T-helper 17 cell (primary cell): ENCODE measurements at regions not wholly inside any gene's neighbourhood (a gene's known extent, or its start where the extent isn't known, plus 50 kb on each side); places are given as distances from the start of the nearest gene placed in this dataset.

Experiments
- ATAC-seq: fragments of 150-1000 bp; cut with Tn5 transposase; 2 replicates; pipeline ENCODE4 v1.10.0; 2021; ENCODE audit warnings: mild to moderate bottlenecking, moderate library complexity
- DNase-seq, 3 donors: peaks; one replicate each; pipeline versions ENCODE4 v3.0.0 to v3.0.0-alpha.2; 2020 to 2021
- H3K9me3 ChIP-seq: one replicate; pipeline ENCODE4 v1.7.0; 2013; ENCODE audit warnings: low read length, mild to moderate bottlenecking; ENCODE audit not compliant: control insufficient read depth, poor library complexity, severe bottlenecking
- H3K27ac Mint-ChIP-seq: one replicate; pipeline ENCODE4 v1.8.0; 2022; ENCODE audit warnings: mild to moderate bottlenecking, moderate library complexity, mixed read lengths
- H3K27me3 Mint-ChIP-seq: one replicate; pipeline ENCODE4 v1.8.0; 2022; ENCODE audit warnings: mixed read lengths
- H3K36me3 Mint-ChIP-seq: one replicate; pipeline ENCODE4 v1.8.0; 2022; ENCODE audit warnings: low read depth, mixed read lengths
- H3K4me1 Mint-ChIP-seq: one replicate; pipeline ENCODE4 v1.8.0; 2022; ENCODE audit warnings: mild to moderate bottlenecking, mixed read lengths
- H3K4me3 Mint-ChIP-seq: one replicate; pipeline ENCODE4 v1.8.0; 2022; ENCODE audit warnings: mild to moderate bottlenecking, moderate library complexity, mixed read lengths

DNA sequence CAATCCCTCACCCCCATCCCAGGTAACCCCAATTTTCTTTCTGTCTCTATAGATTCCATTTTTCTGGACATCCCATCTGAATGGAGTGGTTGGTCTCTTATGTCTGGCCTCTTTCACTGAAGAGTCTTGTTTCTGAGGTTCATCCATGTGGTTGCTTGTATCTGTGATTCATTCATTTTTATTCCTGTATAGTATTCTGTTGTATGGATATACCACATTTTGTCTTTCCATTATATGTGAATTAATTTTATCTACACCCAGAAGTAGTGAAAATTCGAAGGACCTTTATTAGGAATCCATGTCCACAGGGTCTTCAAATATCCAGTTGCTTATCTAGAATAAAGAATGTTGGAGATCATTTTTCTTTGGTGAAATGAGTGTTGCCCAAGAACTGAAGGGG, 207.6 kb upstream of the MSX2 start:
- Mint-ChIP-seq H3K36me3 (no peaks in the 10 kb centered on the region), H3K4me1 (no peaks in the 10 kb centered on the region), H3K27ac (no peak overlapping the region), H3K27me3 (peaks cover 1% of the 10 kb centered on the region), H3K4me3 (no peak overlapping the region)
- no peaks in the 10 kb centered on the region for H3K9me3 ChIP-seq
- DNase-seq (no peak), ATAC-seq (no peak)

DNA sequence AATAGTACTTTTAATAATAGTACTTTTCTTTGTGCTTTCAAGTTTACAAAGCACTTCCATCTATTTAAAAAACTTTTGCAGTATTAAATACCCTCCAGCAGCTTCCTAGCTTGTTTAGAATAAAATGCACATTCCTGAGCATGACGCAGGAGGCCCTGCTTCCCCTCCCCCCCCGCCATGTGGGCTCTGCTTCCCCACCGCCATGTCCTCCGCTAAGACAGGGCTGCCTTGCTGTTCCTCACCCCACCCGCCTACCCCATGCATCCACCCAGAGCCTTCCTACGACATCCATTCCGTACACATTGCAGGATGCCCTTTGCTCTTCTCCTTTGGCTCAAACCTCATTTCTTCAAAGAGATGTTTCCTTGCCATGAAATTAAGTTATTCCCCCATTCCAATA, 205.9 kb upstream of the MSX2 start:
- Mint-ChIP-seq H3K27ac (no peak overlapping the region), H3K27me3 (no peaks in the 10 kb centered on the region), H3K4me1 (no peaks in the 10 kb centered on the region), H3K4me3 (no peak overlapping the region), H3K36me3 (no peaks in the 10 kb centered on the region)
- no peak for DNase-seq
- no peaks in the 10 kb centered on the region for H3K9me3 ChIP-seq
- ATAC-seq, result no peak

DNA sequence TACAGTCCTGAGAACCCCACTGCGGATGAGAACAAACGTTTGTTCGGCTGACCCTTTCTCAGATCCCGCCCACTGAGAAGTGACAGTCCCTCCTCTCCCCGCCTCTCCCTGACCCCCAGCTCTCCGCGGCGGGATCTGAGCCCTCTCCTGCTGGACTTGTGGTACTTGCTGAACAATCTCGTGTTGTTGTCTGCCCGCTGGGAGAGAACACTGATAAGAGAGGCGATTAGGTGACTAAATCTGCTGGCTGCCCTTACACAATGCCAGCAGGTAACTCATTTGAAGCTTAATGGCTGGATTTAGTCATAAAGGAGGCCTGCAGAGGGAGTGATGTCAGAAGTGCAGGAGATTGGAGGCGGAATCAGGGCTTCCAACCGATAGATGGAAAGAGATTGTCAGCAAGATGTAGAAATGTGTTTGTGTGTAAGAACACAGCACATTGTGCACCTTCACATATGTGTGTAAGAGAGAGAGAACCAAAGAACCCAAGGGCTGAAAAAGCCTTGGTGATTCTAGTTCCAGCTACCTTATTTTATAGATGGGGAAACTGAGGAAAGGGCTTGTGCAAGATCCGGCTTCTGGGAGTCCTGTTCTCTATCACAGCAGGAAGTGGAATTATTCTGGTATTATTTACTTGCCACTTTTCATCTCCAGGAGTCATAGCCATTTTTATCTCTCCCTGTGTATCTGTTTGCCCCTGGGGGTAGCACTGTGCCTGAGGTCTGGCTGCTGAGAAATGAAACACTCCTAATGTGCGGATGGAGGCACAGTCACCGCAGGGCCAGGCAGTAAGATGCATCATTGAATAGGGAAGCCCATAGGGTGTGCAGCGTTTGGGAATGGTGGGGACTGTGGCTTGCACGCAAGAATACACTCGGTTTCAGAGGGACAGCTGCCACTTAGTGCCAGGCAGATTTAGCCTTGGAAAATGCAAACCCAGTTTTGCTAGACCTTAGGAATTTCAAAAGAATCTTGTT, 203.7 kb upstream of the MSX2 start:
- H3K27ac Mint-ChIP-seq, result no peak overlapping the region
- ATAC-seq, result no peak

DNA sequence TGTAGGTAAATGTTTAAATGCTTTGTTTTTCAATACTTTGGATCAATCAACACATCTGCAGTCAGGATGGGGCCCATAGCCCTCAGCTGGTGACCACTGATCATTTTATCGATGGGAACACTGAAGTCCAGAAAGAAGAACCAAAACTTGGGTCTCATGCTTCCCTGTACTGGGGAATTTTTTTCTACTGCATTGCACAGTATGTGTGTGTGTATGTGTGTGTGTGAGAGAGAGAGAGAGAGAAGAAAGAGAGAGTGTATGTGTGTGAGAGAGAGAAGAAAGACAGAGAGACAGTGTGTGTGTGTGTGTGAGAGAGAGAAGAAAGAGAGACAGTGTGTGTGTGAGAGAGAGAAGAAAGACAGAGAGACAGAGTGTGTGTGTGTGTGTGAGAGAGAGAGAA, 202.9 kb upstream of the MSX2 start:
- H3K9me3 ChIP-seq, result no peaks in the 10 kb centered on the region
- no peak for ATAC-seq
- no peak for DNase-seq
- Mint-ChIP-seq H3K27me3 (no peaks in the 10 kb centered on the region), H3K4me3 (no peak overlapping the region), H3K36me3 (no peaks in the 10 kb centered on the region), H3K27ac (no peak overlapping the region), H3K4me1 (no peaks in the 10 kb centered on the region)

More for the DNA sequence above, 203.7 kb upstream of the MSX2 start:
- DNase-seq, result no peak
- no peaks in the 10 kb centered on the region for H3K9me3 ChIP-seq
- Mint-ChIP-seq H3K27me3 (no peaks in the 10 kb centered on the region), H3K4me3 (no peak overlapping the region), H3K36me3 (no peaks in the 10 kb centered on the region), H3K4me1 (no peaks in the 10 kb centered on the region)

DNA sequence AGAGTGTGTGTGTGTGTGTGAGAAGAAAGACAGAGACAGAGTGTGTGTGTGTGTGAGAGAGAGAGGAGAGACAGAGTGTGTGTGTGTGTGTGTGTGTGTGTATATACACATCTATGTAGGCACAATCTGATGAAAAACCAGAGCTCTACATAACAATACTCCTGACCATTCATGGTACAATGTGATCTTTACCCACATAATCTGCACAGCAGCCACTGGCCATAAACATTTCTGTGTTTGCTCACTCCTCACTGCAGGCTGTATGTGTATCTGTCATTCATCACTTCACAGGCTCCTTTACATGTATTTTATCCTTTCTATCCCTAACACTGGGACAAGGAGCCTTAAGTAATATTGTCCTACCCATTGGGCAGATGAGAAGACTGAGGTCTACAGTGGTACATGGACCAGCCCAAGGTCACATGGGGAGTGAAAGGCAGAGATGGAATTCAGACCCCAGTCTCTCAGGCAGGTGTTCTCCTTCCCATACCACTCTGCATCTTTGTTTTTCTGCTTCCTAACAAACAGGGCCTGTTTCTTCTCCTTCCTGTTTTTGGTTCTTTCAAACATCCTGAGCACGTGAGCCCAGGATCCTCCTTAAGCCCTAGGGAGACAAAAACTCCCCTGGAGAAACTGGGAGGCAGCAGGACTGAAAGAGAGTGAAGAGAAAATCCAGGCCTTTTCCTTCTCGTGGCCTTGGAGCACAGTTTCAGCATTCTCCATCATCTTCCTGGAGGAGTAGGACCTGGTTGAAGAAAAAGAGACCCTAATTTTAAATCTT, 201.7 kb upstream of the MSX2 start:
- H3K4me3 Mint-ChIP-seq, result no peak overlapping the region
- no peaks in the 10 kb centered on the region for H3K9me3 ChIP-seq
- ATAC-seq (no peak), DNase-seq (no peak)
- H3K4me1 Mint-ChIP-seq, result no peaks in the 10 kb centered on the region
- H3K27ac Mint-ChIP-seq, result no peak overlapping the region
- H3K36me3 Mint-ChIP-seq, result no peaks in the 10 kb centered on the region
- H3K27me3 Mint-ChIP-seq, result no peaks in the 10 kb centered on the region

DNA sequence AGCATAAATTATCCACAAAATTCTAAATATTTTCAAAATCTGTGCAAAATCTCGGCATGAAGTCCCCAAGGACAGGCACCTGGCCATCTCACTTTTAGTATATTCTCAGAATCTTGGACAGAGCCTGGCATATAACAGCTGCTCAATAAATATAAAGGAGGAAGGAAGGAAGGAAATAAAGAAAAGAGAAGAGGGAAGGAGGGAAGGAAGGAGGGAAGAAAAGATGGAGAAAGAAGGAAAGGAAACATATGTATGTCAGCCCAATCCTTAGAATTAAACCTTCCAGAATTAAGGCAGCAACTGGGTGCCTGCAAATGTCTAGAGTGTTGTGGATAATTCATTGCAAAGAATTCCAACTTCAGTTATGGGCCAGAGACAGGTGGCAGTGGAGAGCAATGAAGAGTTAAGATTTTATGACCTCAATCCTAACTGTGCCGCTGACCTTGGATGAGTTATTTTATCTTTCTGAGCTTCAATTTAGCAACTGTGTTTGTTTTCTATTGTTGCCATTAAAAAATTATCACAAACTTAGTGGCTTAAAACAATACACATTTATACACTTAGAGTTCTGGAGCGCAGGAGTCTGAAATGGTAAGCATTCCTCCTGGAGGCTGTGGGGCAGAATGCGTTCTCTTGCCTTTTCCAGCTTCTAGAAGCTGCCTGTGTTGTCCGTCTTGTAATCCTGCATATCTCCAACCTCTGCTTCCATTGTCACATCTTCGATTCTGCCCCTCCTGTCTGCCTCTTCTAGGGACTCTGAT, 200.9 kb upstream of the MSX2 start:
- H3K27me3 Mint-ChIP-seq, result peaks cover 4% of the 10 kb centered on the region
- no peak overlapping the region for H3K4me3 Mint-ChIP-seq
- no peak overlapping the region for H3K27ac Mint-ChIP-seq
- H3K36me3 Mint-ChIP-seq, result no peaks in the 10 kb centered on the region
- ATAC-seq (no peak), DNase-seq (no peak)
- no peaks in the 10 kb centered on the region for H3K4me1 Mint-ChIP-seq
- no peaks in the 10 kb centered on the region for H3K9me3 ChIP-seq

DNA sequence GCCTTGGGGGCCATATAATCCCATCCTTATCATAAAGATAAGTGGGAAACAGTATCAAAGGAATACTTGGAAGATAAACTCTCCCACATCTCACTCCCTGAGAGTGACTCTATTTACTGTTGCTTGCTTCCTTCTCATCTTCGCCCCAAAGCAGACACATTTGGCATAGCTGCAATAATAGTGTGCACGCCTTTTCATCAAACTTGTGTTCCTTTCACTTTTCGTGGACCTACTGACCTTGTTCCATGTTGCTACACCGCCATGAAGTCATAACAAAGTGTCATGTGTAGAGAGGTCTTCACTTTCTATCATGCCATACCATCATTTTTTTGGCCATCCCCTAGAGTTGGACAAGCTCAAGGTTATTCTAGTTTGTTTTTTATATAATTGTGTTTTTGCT, 200.0 kb upstream of the MSX2 start:
- DNase-seq (no peak), ATAC-seq (no peak)
- H3K27me3 Mint-ChIP-seq, result peaks cover 4% of the 10 kb centered on the region
- no peak overlapping the region for H3K4me3 Mint-ChIP-seq
- H3K4me1 Mint-ChIP-seq, result no peaks in the 10 kb centered on the region
- no peaks in the 10 kb centered on the region for H3K9me3 ChIP-seq
- no peaks in the 10 kb centered on the region for H3K36me3 Mint-ChIP-seq
- H3K27ac Mint-ChIP-seq, result no peak overlapping the region

DNA sequence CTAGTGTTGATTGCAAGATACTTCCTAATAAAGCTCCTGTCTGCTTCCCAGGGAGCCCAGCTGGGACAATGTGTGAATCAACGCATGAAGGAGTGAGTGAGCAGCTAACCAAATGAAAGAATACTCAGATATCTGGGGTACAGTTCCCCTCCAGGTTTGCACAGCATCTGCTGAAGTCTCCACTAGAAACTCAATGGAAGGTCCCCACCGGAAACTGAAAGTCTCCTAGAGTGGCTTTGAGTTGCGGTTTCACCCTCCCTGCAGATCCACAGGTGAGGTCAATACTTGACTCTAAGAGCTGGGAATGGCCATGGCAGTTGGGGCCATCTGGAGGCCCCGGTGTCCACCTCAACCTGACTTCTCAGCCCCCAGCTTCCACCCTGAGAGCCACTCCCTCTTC, 198.2 kb upstream of the MSX2 start:
- H3K27me3 Mint-ChIP-seq, result peaks cover 9% of the 10 kb centered on the region
- ATAC-seq (no peak), DNase-seq (no peak)
- no peaks in the 10 kb centered on the region for H3K9me3 ChIP-seq
- H3K4me3 Mint-ChIP-seq, result no peak overlapping the region
- H3K27ac Mint-ChIP-seq, result no peak overlapping the region
- peaks cover 5% of the 10 kb centered on the region for H3K4me1 Mint-ChIP-seq
- peaks cover 3% of the 10 kb centered on the region for H3K36me3 Mint-ChIP-seq

DNA sequence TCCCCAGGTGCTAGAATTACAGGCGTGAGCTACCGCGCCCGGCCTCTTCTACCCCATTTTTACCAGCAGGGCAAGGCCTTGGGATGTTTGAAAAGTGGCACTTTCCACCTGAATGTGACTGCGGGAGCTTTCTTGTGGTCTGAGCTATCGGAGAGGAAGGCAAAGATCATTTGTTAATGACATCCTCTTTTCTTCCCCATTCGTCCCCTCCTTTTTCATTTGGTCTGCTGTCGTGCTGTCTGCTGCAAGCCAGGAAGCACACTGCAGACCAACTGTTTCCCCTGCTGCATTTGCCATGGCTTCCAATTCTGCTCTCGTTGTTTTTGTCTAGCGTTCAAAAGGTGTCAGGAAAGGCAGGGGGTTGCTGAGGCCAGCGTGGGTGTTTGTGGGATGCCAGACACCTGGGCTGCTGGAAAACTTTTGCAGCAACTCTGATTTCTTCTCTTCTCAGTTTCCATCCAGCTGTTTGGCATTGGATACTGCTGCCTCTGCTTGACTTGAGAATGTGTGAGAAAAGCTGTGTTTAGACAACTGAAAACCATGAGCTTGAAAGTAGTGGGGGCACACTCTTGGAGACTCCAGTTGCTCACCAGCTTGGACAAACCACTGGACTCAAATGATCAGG, 196.4 kb upstream of the MSX2 start:
- ATAC-seq (no peak), DNase-seq (no peak)
- Mint-ChIP-seq H3K4me1 (peaks cover 5% of the 10 kb centered on the region), H3K4me3 (no peak overlapping the region), H3K27me3 (peaks cover 14% of the 10 kb centered on the region), H3K27ac (no peak overlapping the region), H3K36me3 (peaks cover 3% of the 10 kb centered on the region)
- no peaks in the 10 kb centered on the region for H3K9me3 ChIP-seq

DNA sequence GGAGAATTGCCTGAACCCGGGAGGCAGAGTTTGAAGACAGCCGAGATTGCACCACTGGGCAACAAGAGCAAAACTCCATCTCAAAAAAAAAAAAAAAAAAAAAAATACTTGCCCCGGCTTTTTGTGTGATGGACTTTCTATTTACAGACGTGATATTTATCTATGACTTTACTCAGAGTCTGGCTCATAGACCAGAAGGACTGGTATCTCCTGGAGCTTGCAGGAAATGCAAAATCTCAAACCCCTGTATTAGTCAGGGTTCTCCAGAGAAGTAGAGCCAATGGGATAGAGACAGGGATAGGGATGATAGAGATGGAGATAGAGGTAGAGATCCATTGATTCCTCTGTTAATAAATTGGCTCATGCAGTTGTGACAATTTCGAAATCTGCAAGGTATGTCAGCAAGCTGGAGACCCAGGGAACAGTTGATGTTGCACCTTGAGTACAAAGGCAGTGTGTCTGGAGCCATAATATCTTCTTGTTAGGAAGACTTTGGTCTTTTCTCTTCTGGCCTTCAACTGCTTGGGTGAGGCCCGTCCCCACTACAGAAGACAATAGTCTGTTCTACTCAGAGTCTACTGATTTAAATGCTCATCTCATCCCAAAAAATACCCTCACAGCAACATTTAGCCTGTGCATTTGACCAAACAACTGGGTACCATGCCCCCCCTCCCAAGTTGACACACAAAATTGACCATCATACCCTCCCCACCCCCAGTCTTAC, 195.4 kb upstream of the MSX2 start:
- Mint-ChIP-seq H3K27ac (no peak overlapping the region), H3K4me3 (no peak overlapping the region), H3K36me3 (peaks cover 3% of the 10 kb centered on the region), H3K27me3 (peaks cover 14% of the 10 kb centered on the region), H3K4me1 (peaks cover 5% of the 10 kb centered on the region)
- no peak for ATAC-seq
- no peak for DNase-seq
- H3K9me3 ChIP-seq, result no peaks in the 10 kb centered on the region

DNA sequence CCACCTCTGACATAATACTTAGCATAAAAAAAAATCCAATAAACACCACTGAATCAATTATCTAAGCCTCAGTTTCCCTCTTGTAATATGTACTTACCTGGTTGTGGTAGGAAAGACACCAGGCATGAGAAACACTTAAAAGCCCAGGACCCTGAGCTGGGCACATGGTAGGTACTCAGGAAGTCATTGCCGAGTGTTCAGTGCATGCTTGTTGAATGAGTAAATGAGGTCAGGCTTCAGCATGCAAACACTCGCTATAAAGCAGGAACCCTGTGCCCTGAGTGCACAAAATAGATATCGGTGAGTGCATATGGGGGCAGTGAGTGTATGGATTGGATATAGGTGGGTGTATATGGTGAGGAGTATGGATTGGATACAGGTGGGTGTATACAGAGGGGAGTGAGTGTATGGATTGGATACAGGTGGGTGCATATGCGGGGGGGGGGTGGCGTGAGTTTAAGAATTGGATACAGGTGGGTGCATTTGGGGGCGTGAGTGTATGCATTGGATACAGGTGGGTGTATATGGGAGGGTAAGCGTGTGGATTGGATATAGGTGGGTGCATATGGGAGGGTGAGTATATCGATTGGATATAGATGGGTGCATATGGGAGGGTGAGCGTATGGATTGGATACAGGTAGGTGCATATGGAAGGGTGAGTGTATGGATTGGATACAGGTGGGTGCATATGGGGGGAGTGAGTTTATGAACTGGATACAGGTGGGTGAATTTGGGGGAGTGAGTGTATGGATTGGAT, 194.3 kb upstream of the MSX2 start:
- H3K9me3 ChIP-seq, result no peaks in the 10 kb centered on the region
- Mint-ChIP-seq H3K4me3 (no peak overlapping the region), H3K36me3 (peaks cover 3% of the 10 kb centered on the region), H3K27ac (no peak overlapping the region), H3K4me1 (peaks cover 5% of the 10 kb centered on the region), H3K27me3 (peaks cover 14% of the 10 kb centered on the region)
- DNase-seq (no peak), ATAC-seq (no peak)

DNA sequence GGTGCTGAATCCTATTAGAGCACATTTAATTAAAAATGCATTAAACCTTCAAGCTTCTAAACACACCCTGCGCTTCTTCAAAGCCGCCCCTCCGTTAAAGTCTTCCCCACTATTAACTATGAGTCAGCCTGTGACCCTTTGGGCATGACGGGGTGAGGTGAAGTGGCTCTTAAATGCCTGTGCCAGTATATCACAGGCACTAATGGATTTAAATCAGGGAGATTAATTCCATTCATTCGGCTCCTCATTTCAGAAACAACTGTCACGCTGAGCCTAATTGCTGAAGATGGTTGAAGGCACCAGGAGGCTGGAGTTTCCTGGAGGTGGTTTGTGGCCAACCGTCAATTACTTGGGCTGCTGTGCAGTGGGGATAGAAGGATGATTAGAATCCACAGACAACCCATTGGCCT, 192.6 kb upstream of the MSX2 start:
- H3K9me3 ChIP-seq, result no peaks in the 10 kb centered on the region
- DNase-seq, result no peak
- H3K27me3 Mint-ChIP-seq, result peaks cover 14% of the 10 kb centered on the region
- no peak for ATAC-seq
- peaks cover 5% of the 10 kb centered on the region for H3K36me3 Mint-ChIP-seq
- no peak overlapping the region for H3K4me3 Mint-ChIP-seq
- H3K4me1 Mint-ChIP-seq, result peaks cover 5% of the 10 kb centered on the region
- H3K27ac Mint-ChIP-seq, result no peak overlapping the region
